PC-3 (cell line): ENCODE measurements at regions not wholly inside any gene's neighbourhood (a gene's known extent, or its start where the extent isn't known, plus 50 kb on each side); places are given as distances from the start of the nearest gene placed in this dataset.

Source experiments
- ATAC-seq: fragments of 200-7000 bp; cut with Tn5 transposase; 2 replicates; pipeline ENCODE4 v1.9.1; 2020; ENCODE audit warnings: mild to moderate bottlenecking, moderate library complexity
- BruUV-seq: library from RNA; stranded (reverse); fragments of 400-500 nt; replicated peaks from 2 replicates; lab custom pipeline; 2021; lab: Mats Ljungman, UMichigan
- CTCF ChIA-PET: fragments of 300-600 bp; sonication (Branson Sonifier 250); formaldehyde crosslinking; loops from one replicate; lab custom pipeline; 2022; ENCODE audit warnings: antibody characterized with exemption; lab: Charles Lee
- POLR2A ChIA-PET: fragments of 300-600 bp; sonication (Branson Sonifier 250); formaldehyde crosslinking; loops from one replicate; lab custom pipeline; 2022; ENCODE audit warnings: antibody characterized with exemption; ENCODE audit not compliant: unreplicated experiment; lab: Charles Lee
- DNase-seq: peaks from one replicate; pipeline ENCODE4 v3.0.0-alpha.2; 2015
- H2AFZ ChIP-seq: fragments of 300-600 bp; sonication (generic); 2 replicates; pipeline ENCODE4 v1.6.0; 2016; ENCODE audit warnings: antibody characterized with exemption, low read length
- H3F3A ChIP-seq: fragments of 300-600 bp; sonication (generic); one replicate; pipeline ENCODE4 v1.6.0; 2017; ENCODE audit warnings: antibody characterized with exemption, low read length, control low read depth, mild to moderate bottlenecking; ENCODE audit not compliant: unreplicated experiment
- H3K27ac ChIP-seq: fragments of 300-600 bp; sonication (generic); 2 replicates; pipeline ENCODE4 v1.5.1; 2016; ENCODE audit warnings: mild to moderate bottlenecking, low read length
- H3K27me3 ChIP-seq: fragments of 300-600 bp; sonication (generic); 2 replicates; pipeline ENCODE4 v1.6.1; 2016; ENCODE audit warnings: low read length, mixed read lengths
- H3K36me3 ChIP-seq: fragments of 300-600 bp; sonication (generic); 2 replicates; pipeline ENCODE4 v1.6.1; 2016; ENCODE audit warnings: low read depth, mixed run types, low read length, mixed read lengths
- H3K4me1 ChIP-seq: fragments of 300-600 bp; sonication (generic); 2 replicates; pipeline ENCODE4 v1.5.1; 2016; ENCODE audit warnings: low read length; ENCODE audit not compliant: insufficient read depth
- H3K4me2 ChIP-seq: fragments of 300-600 bp; sonication (generic); 2 replicates; pipeline ENCODE4 v1.6.0; 2016; ENCODE audit warnings: low read length
- H3K4me3 ChIP-seq: fragments of 300-600 bp; sonication (generic); 2 replicates; pipeline ENCODE4 v1.5.1; 2016; ENCODE audit warnings: mild to moderate bottlenecking, low read length, mixed read lengths
- H3K79me2 ChIP-seq: fragments of 300-600 bp; sonication (generic); 2 replicates; pipeline ENCODE4 v1.6.1; 2017; ENCODE audit warnings: low read length, mixed read lengths
- H3K9ac ChIP-seq: fragments of 300-600 bp; sonication (generic); 2 replicates; pipeline ENCODE4 v1.6.0; 2016; ENCODE audit warnings: mild to moderate bottlenecking, low read length
- H3K9me2 ChIP-seq: fragments of 300-600 bp; sonication (generic); replicated peaks from 2 replicates; pipeline ENCODE4 v1.6.1; 2016; ENCODE audit warnings: mixed run types, low read length, mixed read lengths
- H3K9me3 ChIP-seq: fragments of 300-600 bp; sonication (generic); 2 replicates; pipeline ENCODE4 v1.6.1; 2016; ENCODE audit warnings: low read length, mixed read lengths
- H4K20me1 ChIP-seq: fragments of 300-600 bp; sonication (generic); 2 replicates; pipeline ENCODE4 v1.6.1; 2016; ENCODE audit warnings: low read length, mixed read lengths
- CTCF ChIP-seq: fragments of 300-600 bp; sonication (generic); conservative IDR thresholded peaks from 2 replicates; pipeline ENCODE4 v1.5.1; 2017; ENCODE audit warnings: antibody characterized with exemption, low read depth, mild to moderate bottlenecking, low read length
- EZH2 ChIP-seq: fragments of 300-600 bp; sonication (generic); IDR thresholded peaks from one replicate; pipeline ENCODE4 v1.6.1; 2017; ENCODE audit warnings: antibody characterized with exemption, mild to moderate bottlenecking, low read length; ENCODE audit not compliant: unreplicated experiment
- EZH2phosphoT487 ChIP-seq: fragments of 300-600 bp; sonication (generic); IDR thresholded peaks from 2 replicates; pipeline ENCODE4 v1.6.1; 2018; ENCODE audit warnings: mild to moderate bottlenecking, antibody characterized with exemption, low read length, borderline replicate concordance
- intact Hi-C: fragments of 100-400 bp; cut with micrococcal nuclease; formaldehyde crosslinking; loops from 2 replicates; pipeline ENCODE4 v1.9.0; 2023

DNA sequence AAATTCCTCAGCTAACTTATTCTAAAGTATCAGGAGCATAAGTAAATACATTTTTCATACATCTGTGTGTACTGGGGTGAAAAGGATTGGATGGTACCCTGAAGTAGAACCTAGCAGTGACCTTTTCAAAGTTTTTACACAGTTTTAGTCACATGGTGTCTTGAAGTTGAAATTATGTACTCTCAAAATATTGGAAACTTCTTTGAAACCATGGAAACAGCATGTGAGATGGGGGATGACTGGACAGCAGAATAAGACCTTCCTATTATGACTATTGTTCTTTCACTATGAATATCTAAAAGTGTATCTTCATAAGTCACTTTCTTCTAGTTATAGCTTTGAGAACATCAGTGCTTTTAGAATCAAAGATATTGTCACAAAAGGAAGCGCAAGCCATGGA is 301.5 kb upstream of the ELAVL2 start:
- intact Hi-C loops, result no loop called here
- BruUV-seq, result no TSS peak
- H3K27me3 ChIP-seq, result no peaks in the 10 kb centered on the region
- H3K4me1 ChIP-seq, result no peaks in the 10 kb centered on the region
- DNase-seq (no peak), ATAC-seq (no peak)
- H2AFZ ChIP-seq, result no peak overlapping the region
- POLR2A ChIA-PET, result no interaction called here
- H4K20me1 ChIP-seq, result no peaks in the 10 kb centered on the region
- H3K36me3 ChIP-seq, result no peaks in the 10 kb centered on the region
- H3K27ac ChIP-seq, result no peak overlapping the region
- H3K9me2 ChIP-seq, result no peaks in the 10 kb centered on the region
- CTCF ChIA-PET, result no interaction called here
- H3K4me2 ChIP-seq, result no peak overlapping the region
- no peaks in the 10 kb centered on the region for H3K79me2 ChIP-seq
- no peaks in the 10 kb centered on the region for H3F3A ChIP-seq
- no peak overlapping the region for H3K9ac ChIP-seq
- TF ChIP-seq EZH2phosphoT487 (no peak), EZH2 (no peak), CTCF (no peak)
- H3K4me3 ChIP-seq, result no peak overlapping the region
- no peaks in the 10 kb centered on the region for H3K9me3 ChIP-seq

- TF ChIP-seq CTCF, result no peak
- no peak for TF ChIP-seq EZH2
- TF ChIP-seq EZH2phosphoT487, result no peak
- Histone ChIP-seq H3K9me2 (no peaks in the 10 kb centered on the region), H3F3A (no peaks in the 10 kb centered on the region), H3K4me3 (no peak overlapping the region), H3K9me3 (no peaks in the 10 kb centered on the region), H3K36me3 (no peaks in the 10 kb centered on the region), H3K4me1 (no peaks in the 10 kb centered on the region), H3K27me3 (no peaks in the 10 kb centered on the region), H2AFZ (no peak overlapping the region), H3K9ac (no peak overlapping the region), H3K4me2 (no peak overlapping the region), H3K27ac (no peak overlapping the region), H4K20me1 (no peaks in the 10 kb centered on the region), H3K79me2 (no peaks in the 10 kb centered on the region)
- DNase-seq (no peak), ATAC-seq (no peak)
- CTCF ChIA-PET, result no interaction called here
- intact Hi-C loops, result no loop called here
- POLR2A ChIA-PET, result no interaction called here
- BruUV-seq, result no TSS peak
Measured at GRCh38 chr9:24118190-24118589, 292.1 kb upstream of the ELAVL2 start.

DNA sequence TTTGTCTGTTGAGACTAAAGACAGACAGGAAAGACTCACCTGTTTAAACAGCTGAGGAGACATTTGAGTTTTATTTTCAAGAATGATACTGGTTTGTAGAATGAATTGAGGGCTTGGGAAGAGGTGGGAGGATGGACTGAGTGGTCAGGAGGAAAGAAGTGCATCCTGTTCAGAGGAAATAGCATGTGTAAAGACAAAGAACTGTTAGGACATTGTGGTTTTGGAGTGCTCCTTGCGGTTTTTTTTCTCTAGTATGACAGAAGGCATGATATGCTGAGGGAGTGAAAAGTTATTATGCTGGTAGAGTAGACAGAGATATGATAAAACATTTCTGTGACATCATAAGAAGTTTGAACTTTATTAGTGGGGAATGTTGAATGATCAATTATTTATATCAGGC is 270.7 kb upstream of the ELAVL2 start:
- no peak overlapping the region for H3K4me3 ChIP-seq
- POLR2A ChIA-PET, result no interaction called here
- intact Hi-C loops, result no loop called here
- H3K36me3 ChIP-seq, result no peaks in the 10 kb centered on the region
- no peaks in the 10 kb centered on the region for H3K79me2 ChIP-seq
- H3K27me3 ChIP-seq, result no peaks in the 10 kb centered on the region
- no peak overlapping the region for H3K9ac ChIP-seq
- TF ChIP-seq EZH2phosphoT487, result no peak
- no peak for ATAC-seq
- H4K20me1 ChIP-seq, result no peaks in the 10 kb centered on the region
- no peaks in the 10 kb centered on the region for H3K4me1 ChIP-seq
- CTCF ChIA-PET, result no interaction called here
- no peak overlapping the region for H3K27ac ChIP-seq
- no peaks in the 10 kb centered on the region for H3K9me3 ChIP-seq
- no peak for DNase-seq
- no peak overlapping the region for H2AFZ ChIP-seq
- no TSS peak for BruUV-seq
- H3K4me2 ChIP-seq, result no peak overlapping the region
- H3K9me2 ChIP-seq, result no peaks in the 10 kb centered on the region
- H3F3A ChIP-seq, result no peaks in the 10 kb centered on the region
